Neural progenitor cell (in vitro differentiated cells): ENCODE measurements at regions not wholly inside any gene's neighbourhood (a gene's known extent, or its start where the extent isn't known, plus 50 kb on each side); places are given as distances from the start of the nearest gene placed in this dataset.

Source experiments
- DNase-seq: peaks from one replicate; pipeline ENCODE4 v3.0.0-alpha.2; 2016; ENCODE audit warnings: low spot score
- H2AFZ ChIP-seq: fragments of 200-600 bp; sonication (generic); replicated peaks from 2 replicates; pipeline ENCODE4 v1.6.1; 2016; ENCODE audit warnings: antibody characterized with exemption
- H3F3A ChIP-seq: fragments of 200-600 bp; sonication (generic); 2 replicates; pipeline ENCODE4 v1.6.1; 2016; ENCODE audit warnings: antibody characterized with exemption, low read depth
- H3K27ac ChIP-seq: fragments of 200-600 bp; sonication (generic); 2 replicates; pipeline ENCODE4 v1.5.1; 2016; ENCODE audit warnings: mild to moderate bottlenecking
- H3K27me3 ChIP-seq: fragments of 200-600 bp; sonication (generic); 2 replicates; pipeline ENCODE4 v1.6.1; 2016; ENCODE audit warnings: mild to moderate bottlenecking, moderate library complexity
- H3K36me3 ChIP-seq: fragments of 200-600 bp; sonication (generic); 2 replicates; pipeline ENCODE4 v1.5.1; 2016
- H3K4me1 ChIP-seq: fragments of 200-600 bp; sonication (generic); 2 replicates; pipeline ENCODE4 v1.6.1; 2016; ENCODE audit warnings: mixed run types
- H3K4me2 ChIP-seq: fragments of 200-600 bp; sonication (generic); 2 replicates; pipeline ENCODE4 v1.6.1; 2016
- H3K4me3 ChIP-seq: fragments of 200-600 bp; sonication (generic); 2 replicates; pipeline ENCODE4 v1.5.1; 2016
- H3K79me2 ChIP-seq: fragments of 200-600 bp; sonication (generic); 2 replicates; pipeline ENCODE4 v1.6.1; 2016; ENCODE audit warnings: low read depth
- H3K9ac ChIP-seq: fragments of 200-600 bp; sonication (generic); 2 replicates; pipeline ENCODE4 v1.6.1; 2016
- H3K9me3 ChIP-seq: fragments of 200-600 bp; sonication (generic); 2 replicates; pipeline ENCODE4 v1.5.1; 2016; ENCODE audit warnings: low read depth
- H4K20me1 ChIP-seq: fragments of 200-600 bp; sonication (generic); 2 replicates; pipeline ENCODE4 v1.6.1; 2016; ENCODE audit warnings: low read depth
- H3K27ac Mint-ChIP-seq: 3 replicates; pipeline ENCODE4 v1.8.0; 2021; ENCODE audit warnings: mixed read lengths
- H3K27me3 Mint-ChIP-seq: 2 replicates; pipeline ENCODE4 v1.8.0; 2022; ENCODE audit warnings: low read depth, mild to moderate bottlenecking, inconsistent platforms, moderate library complexity, mixed read lengths; ENCODE audit not compliant: insufficient read depth
- H3K36me3 Mint-ChIP-seq: 3 replicates; pipeline ENCODE4 v1.8.0; 2021; ENCODE audit warnings: mixed read lengths
- H3K4me1 Mint-ChIP-seq: 3 replicates; pipeline ENCODE4 v1.8.0; 2021; ENCODE audit warnings: mixed read lengths
- H3K4me3 Mint-ChIP-seq: 3 replicates; pipeline ENCODE4 v1.8.0; 2021; ENCODE audit warnings: mild to moderate bottlenecking, moderate library complexity, mixed read lengths
- H3K9me3 Mint-ChIP-seq: 3 replicates; pipeline ENCODE4 v1.8.0; 2020; ENCODE audit warnings: mixed read lengths
- EZH2 ChIP-seq: fragments of 200-600 bp; sonication (generic); IDR thresholded peaks from 2 replicates; pipeline ENCODE4 v1.6.1; 2017; ENCODE audit warnings: antibody characterized with exemption, mild to moderate bottlenecking, moderate library complexity
- EZH2phosphoT487 ChIP-seq: fragments of 200-600 bp; sonication (generic); IDR thresholded peaks from 2 replicates; pipeline ENCODE4 v1.6.1; 2017; ENCODE audit warnings: antibody characterized with exemption
- TF ChIP-seq, protein P1 (sequence below): fragments of 200-600 bp; sonication (generic); IDR thresholded peaks from 2 replicates; pipeline ENCODE4 v1.5.1; 2017; ENCODE audit warnings: antibody characterized with exemption, mild to moderate bottlenecking

DNA sequence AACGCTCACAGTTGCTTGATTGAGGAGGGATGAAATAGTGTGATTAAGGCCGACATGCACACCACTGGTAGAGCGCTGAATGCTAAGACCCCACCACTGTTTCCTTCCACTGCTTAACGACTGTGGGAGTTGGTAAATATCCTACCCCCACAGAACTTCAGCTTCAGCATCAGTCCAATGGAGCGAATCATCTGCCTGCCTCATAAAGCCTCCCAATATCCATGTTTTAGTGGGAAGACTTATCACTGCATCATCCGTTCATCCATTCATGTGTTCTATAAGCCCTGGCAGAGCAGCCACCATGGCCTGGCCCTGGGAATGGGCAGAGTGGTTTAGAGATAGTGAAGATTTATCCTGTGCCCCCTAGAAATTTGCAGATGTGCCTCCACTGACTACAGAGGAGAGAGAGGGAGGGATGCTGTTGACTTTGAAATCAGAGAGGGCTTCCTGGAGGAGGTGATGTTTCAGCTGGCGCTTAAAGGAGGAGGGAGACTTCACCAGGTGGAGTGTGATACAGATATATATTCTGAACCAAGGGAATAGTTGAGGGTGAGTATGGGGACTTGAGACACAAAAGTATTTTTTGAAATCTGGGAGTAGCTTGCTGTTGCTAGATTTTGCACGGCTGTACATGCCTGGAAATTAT, 71.9 kb upstream of the STX18 start:
- peaks cover 3% of the 10 kb centered on the region for H3K4me1 Mint-ChIP-seq
- Histone ChIP-seq H2AFZ (no peak overlapping the region), H4K20me1 (peaks cover 9% of the 10 kb centered on the region), H3F3A (no peaks in the 10 kb centered on the region), H3K9me3 (no peaks in the 10 kb centered on the region), H3K27me3 (no peaks in the 10 kb centered on the region), H3K36me3 (no peaks in the 10 kb centered on the region), H3K4me1 (no peaks in the 10 kb centered on the region), H3K27ac (no peak overlapping the region), H3K4me2 (no peak overlapping the region), H3K9ac (no peak overlapping the region), H3K4me3 (no peak overlapping the region), H3K79me2 (no peaks in the 10 kb centered on the region)
- no peak overlapping the region for H3K27ac Mint-ChIP-seq
- peaks cover 3% of the 10 kb centered on the region for H3K9me3 Mint-ChIP-seq
- no peaks in the 10 kb centered on the region for H3K36me3 Mint-ChIP-seq
- no peak overlapping the region for H3K4me3 Mint-ChIP-seq
- peaks cover 3% of the 10 kb centered on the region for H3K27me3 Mint-ChIP-seq
- TF ChIP-seq, protein P1, sequence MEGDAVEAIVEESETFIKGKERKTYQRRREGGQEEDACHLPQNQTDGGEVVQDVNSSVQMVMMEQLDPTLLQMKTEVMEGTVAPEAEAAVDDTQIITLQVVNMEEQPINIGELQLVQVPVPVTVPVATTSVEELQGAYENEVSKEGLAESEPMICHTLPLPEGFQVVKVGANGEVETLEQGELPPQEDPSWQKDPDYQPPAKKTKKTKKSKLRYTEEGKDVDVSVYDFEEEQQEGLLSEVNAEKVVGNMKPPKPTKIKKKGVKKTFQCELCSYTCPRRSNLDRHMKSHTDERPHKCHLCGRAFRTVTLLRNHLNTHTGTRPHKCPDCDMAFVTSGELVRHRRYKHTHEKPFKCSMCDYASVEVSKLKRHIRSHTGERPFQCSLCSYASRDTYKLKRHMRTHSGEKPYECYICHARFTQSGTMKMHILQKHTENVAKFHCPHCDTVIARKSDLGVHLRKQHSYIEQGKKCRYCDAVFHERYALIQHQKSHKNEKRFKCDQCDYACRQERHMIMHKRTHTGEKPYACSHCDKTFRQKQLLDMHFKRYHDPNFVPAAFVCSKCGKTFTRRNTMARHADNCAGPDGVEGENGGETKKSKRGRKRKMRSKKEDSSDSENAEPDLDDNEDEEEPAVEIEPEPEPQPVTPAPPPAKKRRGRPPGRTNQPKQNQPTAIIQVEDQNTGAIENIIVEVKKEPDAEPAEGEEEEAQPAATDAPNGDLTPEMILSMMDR: no peak
- TF ChIP-seq EZH2 (no peak), EZH2phosphoT487 (no peak)
- DNase-seq: no peak

DNA sequence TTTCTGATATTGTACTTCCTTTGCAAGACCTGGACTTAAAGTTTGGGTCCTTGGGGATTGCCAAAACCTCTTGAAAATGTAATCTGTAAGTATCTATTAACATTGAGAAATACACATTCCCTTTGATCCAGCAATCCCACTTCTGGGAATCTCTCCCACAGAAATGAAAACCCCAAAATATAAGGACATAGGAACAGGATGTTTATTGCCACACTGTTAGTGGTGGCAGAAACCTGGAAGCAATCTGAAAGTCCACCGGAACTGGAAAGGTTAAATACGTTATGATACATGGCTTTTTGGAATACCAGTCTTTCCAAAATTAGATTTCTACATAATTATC, 71.2 kb upstream of the STX18 start:
- H3K27me3 ChIP-seq: no peaks in the 10 kb centered on the region
- Mint-ChIP-seq H3K4me1 (peaks cover 7% of the 10 kb centered on the region), H3K4me3 (no peak overlapping the region), H3K27ac (no peak overlapping the region), H3K36me3 (no peaks in the 10 kb centered on the region), H3K9me3 (peaks cover 3% of the 10 kb centered on the region), H3K27me3 (peaks cover 3% of the 10 kb centered on the region)
- no peak overlapping the region for H2AFZ ChIP-seq
- no peaks in the 10 kb centered on the region for H3F3A ChIP-seq
- no peaks in the 10 kb centered on the region for H3K4me1 ChIP-seq
- TF ChIP-seq, protein P1: no peak
- TF ChIP-seq EZH2 (no peak), EZH2phosphoT487 (no peak)
- H3K9ac ChIP-seq: no peak overlapping the region
- H3K27ac ChIP-seq: no peak overlapping the region
- no peaks in the 10 kb centered on the region for H3K79me2 ChIP-seq
- H3K36me3 ChIP-seq: no peaks in the 10 kb centered on the region
- peaks cover 13% of the 10 kb centered on the region for H4K20me1 ChIP-seq
- H3K4me2 ChIP-seq: no peak overlapping the region
- H3K9me3 ChIP-seq: no peaks in the 10 kb centered on the region
- no peak for DNase-seq
- no peak overlapping the region for H3K4me3 ChIP-seq

DNA sequence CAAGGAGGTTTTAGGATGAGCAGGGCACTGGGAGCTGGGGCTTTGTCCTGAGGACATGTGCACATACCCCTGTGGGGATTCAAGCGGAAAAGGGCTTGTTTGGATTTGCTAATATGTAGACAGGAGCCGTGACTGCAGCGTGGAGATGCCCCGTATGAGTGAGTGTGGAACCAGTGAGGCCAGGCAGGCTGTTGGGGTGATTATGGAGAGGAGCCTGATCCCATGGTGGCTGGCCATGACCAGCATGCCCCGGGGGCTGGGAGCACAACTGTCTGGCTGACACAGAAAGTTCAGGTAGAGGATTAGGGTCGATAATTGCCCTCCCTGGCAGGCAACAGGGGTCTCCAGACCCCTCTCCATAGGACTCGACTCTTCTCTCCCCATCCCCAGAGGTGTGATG, 68.8 kb upstream of the STX18 start:
- no peak overlapping the region for H3K4me3 Mint-ChIP-seq
- H3K9me3 Mint-ChIP-seq: peaks cover 3% of the 10 kb centered on the region
- H3K27ac ChIP-seq: no peak overlapping the region
- H2AFZ ChIP-seq: no peak overlapping the region
- TF ChIP-seq EZH2 (no peak), EZH2phosphoT487 (no peak)
- TF ChIP-seq, protein P1: no peak
- no peaks in the 10 kb centered on the region for H3K36me3 ChIP-seq
- no peak overlapping the region for H3K4me2 ChIP-seq
- H4K20me1 ChIP-seq: peaks cover 24% of the 10 kb centered on the region
- no peak for DNase-seq
- peaks cover 3% of the 10 kb centered on the region for H3K27me3 Mint-ChIP-seq
- no peaks in the 10 kb centered on the region for H3K36me3 Mint-ChIP-seq
- no peaks in the 10 kb centered on the region for H3K9me3 ChIP-seq
- H3K9ac ChIP-seq: no peak overlapping the region
- peaks cover 18% of the 10 kb centered on the region for H3K4me1 Mint-ChIP-seq
- peak overlapping the region; percentile 75 for H3K27ac Mint-ChIP-seq
- no peaks in the 10 kb centered on the region for H3K27me3 ChIP-seq
- H3F3A ChIP-seq: no peaks in the 10 kb centered on the region
- H3K4me1 ChIP-seq: peaks cover 7% of the 10 kb centered on the region
- no peak overlapping the region for H3K4me3 ChIP-seq
- no peaks in the 10 kb centered on the region for H3K79me2 ChIP-seq
